Muscle of back (tissue), 3 donors: ENCODE measurements at regions not wholly inside any gene's neighbourhood (a gene's known extent, or its start where the extent isn't known, plus 50 kb on each side); places are given as distances from the start of the nearest gene placed in this dataset.
A peak's percentile ranks its signal among the peaks of the same experiment; 100 is the strongest.
"Not testable (repeated sequence)": the region's sequence is repeated elsewhere in the genome, so short reads cannot be mapped to it uniquely, and the experiment has no call there.

ENCODE experiments used
- DNase-seq, 3 donors: peaks; one replicate each; pipeline versions ENCODE4 v3.0.0 to v3.0.0-alpha.2; 2013

DNA sequence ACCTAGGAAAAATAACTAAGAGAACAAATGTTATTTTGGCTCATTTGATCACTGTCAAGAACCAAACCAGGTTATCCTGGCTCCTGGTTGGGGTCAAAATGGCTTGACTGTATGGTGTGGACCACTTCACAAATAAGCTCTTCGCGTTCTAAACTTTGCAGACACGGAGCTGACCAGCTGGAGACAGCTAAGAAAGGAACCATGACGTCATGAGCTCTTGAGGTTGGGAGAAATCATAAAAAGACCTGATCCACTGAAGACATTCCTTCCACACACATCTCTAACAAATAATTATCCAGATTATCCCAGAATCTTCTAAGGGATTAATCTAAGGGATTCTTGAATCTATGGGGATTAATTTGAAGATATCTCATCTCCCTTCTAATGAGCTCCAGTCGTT is 321.5 kb upstream of the IGF1R start:
- no peak for DNase-seq

- no peak for DNase-seq
These were observed 318.1 kb upstream of the IGF1R start for GRCh38 chr15:98330258-98330657.

- DNase-seq, result no peak
These were observed 317.5 kb upstream of the IGF1R start for GRCh38 chr15:98330692-98331435.

- no peak for DNase-seq
These were observed 316.7 kb upstream of the IGF1R start for GRCh38 chr15:98331676-98332075.

- DNase-seq, result peak in 1 of 3 donors; percentile 6
These were observed 315.1 kb upstream of the IGF1R start for GRCh38 chr15:98333251-98333650.

- no peak for DNase-seq
These were observed 305.4 kb upstream of the IGF1R start for GRCh38 chr15:98342911-98343310.

GRCh38 chr15:98344591-98344990 is 303.7 kb upstream of the IGF1R start:
- no peak for DNase-seq

- peak; percentile 7 to 30 (median 16) for DNase-seq
These were observed 301.3 kb upstream of the IGF1R start for GRCh38 chr15:98347001-98347400.

GRCh38 chr15:98347866-98348265 is 300.5 kb upstream of the IGF1R start:
- no peak for DNase-seq

DNA sequence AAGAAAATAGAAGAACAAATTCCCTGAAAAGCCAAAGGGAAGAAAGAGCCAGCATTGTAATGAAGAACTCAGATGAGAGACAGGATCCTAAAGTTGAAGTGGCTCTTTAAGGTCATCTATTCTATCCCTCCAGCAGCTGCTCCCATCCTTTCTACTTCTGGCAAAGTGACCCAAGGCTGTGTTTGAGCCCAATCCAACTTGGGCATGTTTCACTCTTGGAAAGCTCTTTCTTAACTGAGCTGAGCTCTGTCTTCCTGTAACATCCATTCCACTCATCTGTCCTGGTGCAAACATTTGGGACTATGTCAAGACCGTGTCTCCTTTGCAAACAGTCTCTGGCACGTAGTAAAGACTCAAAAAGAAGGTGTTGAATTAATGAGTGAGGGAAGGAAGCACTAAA is 298.1 kb upstream of the IGF1R start:
- peak; percentile 7 to 15 (median 10) for DNase-seq

DNA sequence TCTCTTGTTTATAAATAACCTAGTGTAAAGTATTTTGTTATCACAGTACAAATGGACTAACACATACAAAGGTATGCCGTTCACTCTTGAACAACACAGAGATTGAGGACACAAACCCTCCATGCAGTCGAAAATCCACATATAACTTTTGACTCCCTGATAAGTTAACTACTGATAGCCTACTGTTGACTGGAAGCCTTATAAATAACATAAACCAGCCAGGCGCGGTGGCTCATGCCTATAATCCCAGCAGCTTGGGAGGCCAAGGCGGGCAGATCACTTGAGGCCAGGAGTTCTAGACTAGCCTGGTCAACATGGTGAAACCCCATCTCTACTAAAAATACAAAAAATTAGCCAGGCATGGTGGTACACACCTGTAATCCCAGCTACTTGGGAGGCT is 290.1 kb upstream of the IGF1R start:
- not testable (repeated sequence) for DNase-seq

DNA sequence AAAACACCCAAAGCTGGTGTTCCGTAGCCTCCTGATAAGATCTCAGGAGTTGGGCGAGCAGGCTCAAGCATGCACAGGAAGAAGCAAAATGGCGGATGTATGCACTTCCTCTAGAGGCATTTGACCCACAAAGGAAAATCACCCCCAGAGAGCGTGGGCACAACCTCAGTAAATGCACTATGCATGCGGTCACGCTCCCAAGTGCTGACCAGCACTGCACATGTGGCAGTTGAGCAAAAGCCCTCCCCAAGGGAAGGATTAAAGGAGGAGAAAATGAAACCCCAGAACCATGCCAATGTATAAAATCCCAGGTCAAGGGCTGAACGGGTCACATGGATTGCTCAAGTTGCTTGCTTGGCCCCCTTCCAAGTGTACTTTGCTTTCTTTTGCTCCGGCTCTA is 289.4 kb upstream of the IGF1R start:
- no peak for DNase-seq

GRCh38 chr15:98363416-98363815 is 284.9 kb upstream of the IGF1R start:
- no peak for DNase-seq

DNA sequence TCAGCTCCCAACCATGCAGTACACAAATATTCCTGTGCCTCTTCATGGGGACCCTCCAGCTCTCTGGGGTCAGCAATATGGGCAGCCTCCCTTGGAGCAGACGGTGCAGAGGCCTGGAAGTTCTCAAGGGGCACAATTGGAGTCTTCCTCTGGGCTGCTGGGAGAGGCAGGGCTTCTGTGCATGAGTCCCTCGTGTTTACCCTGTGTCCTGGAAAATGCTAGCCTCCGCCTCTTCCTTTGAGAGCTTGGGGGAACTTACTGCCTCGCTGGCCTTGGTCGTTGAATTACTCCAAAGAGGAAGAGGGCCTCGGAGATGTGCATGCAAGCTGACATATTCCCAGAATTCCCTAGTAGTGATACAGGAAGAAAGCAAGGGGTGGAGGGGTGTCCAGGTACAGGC is 284.4 kb upstream of the IGF1R start:
- DNase-seq, result no peak

DNA sequence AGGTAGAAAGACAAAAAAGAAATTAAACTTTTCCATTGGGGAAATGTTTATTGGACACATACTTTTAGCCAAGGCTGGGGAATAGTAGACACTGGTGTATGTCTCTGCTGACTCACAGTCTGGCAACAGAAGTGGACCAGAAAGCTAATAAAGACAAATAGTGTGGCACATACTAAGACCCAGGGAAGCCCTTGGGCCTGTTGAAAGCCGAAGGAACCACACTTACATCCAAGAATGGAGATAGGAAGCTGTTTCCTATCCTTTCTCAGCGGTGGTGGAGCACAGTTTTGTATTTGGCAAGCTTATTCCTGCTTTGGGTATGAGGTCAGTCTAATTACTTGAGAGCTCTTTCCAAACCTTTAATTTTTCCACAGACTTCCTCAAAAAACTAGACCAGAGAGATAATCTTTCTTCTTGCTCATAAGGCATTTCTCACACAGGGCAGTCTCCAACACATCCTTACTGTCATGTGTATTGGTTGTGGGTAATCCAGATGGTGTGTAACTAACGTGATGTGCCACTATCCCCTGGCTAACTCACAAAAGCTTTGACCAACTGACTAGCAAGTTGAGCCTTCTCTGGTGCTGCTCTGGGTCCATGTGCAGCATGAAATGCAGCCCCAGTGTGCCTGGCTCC is 279.1 kb upstream of the IGF1R start:
- peak in 1 of 3 donors; percentile 26 for DNase-seq

- DNase-seq, result no peak
These were observed 272.6 kb upstream of the IGF1R start for GRCh38 chr15:98375513-98376340.

DNA sequence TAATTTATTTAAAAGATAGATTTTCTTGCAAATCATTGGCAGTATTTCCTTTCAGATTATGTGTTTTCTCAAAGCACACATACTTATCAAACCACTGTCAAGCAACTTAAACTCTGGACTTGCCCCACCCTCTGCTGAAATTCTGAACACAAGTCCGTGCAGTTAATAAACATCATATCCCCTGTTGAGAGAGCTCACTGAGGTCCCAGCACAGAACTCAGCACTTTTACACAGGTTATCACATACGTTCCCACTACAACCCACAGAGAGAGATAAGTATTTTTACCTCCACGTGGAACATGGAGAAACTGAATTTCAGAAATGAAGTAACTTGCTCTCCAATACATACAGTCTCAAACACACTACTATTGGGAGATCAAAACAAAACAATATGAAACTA is 267.6 kb upstream of the IGF1R start:
- DNase-seq, result no peak

DNA sequence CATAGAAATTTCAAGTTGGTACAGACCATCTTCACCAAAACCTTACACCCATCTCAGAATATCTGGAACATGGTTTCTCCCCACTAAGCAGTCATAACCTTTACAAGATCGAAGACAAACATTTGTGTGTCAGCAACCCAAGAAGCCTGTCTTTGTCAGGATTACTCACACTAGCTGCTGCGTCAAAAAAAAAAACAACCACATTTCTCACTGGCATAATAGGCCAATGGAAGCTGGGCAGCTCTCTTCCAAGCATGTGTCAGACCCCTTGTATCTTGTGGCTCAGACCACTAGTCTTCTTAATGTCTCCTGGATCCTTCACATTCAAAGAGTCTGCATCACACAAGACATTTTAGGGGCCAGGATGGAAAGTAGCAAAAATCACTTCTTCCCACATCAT is 266.9 kb upstream of the IGF1R start:
- DNase-seq, result no peak

DNA sequence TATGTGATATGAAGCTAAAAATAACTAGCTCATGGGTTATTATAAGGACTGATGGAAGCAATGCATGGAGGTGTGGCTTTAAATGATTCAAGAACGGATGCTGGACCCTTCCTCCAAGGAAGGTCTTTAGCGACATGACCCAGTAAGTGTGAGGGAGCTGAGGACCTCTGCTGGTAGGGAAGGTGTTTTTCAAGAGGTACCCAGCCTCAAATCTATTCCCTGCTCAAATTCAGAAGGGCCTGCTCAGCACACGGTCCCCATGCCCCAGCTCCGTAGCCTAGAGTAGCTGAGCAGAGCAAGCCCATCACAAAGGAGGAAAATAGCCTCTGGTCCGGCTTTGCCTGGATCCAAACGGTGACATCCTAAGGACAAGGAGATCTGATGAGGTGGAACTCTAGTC is 266.2 kb upstream of the IGF1R start:
- no peak for DNase-seq

DNA sequence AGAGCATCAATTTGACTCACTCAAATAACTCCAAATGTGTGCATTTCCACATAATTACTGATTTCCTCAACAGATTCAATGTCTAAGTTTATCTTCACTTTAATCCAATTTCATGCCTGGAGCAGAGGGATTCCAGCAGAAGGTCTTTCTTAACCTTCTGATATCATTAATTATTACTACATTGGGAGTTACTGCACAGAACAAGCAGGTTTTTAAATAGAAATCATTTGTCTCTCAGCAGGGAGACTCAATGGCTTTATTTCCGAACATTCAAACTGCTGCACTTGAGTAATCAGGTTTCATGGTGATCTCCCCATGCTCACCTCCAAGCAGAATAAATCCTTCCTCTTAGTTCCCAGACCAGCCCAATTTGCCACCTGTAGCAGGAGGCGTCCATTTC is 264.8 kb upstream of the IGF1R start:
- DNase-seq, result no peak

GRCh38 chr15:98384328-98385029 is 263.9 kb upstream of the IGF1R start:
- peak in 1 of 3 donors; percentile 21 for DNase-seq

- DNase-seq, result no peak
These were observed 262.5 kb upstream of the IGF1R start for GRCh38 chr15:98385752-98386381.
